GM10266 (cell line): ENCODE measurements at regions not wholly inside any gene's neighbourhood (a gene's known extent, or its start where the extent isn't known, plus 50 kb on each side); places are given as distances from the start of the nearest gene placed in this dataset.

ENCODE experiments used
- DNase-seq: peaks from one replicate; pipeline ENCODE4 v3.0.0; 2012; ENCODE audit errors: extremely low spot score
- TF ChIP-seq, protein P1 (sequence below): IDR thresholded peaks from 2 replicates; pipeline ENCODE4 v1.5.1; 2012; ENCODE audit warnings: mild to moderate bottlenecking, low read depth; ENCODE audit not compliant: control insufficient read depth, insufficient read depth; ENCODE audit errors: missing control alignments

DNA sequence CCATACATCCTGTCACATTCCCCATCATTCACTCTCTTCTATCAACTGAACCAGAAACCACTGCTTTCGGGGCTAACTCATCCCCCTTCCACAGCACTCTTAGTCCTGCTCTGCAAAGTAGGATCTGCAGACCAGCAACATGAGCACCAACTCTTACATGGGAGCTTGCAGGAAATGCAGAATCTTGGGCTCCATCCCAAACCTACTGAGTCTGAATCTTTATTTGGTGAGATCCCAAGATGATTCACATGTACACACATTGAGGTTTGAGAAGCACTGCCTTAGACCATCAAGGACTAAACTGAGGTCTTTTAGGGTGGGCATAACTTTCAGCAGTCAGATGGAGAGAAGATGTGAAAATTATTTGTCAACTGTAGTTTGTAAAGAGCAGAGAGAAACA is 235.6 kb upstream of the EPHA4 start:
- no peak for DNase-seq
- TF ChIP-seq, protein P1, sequence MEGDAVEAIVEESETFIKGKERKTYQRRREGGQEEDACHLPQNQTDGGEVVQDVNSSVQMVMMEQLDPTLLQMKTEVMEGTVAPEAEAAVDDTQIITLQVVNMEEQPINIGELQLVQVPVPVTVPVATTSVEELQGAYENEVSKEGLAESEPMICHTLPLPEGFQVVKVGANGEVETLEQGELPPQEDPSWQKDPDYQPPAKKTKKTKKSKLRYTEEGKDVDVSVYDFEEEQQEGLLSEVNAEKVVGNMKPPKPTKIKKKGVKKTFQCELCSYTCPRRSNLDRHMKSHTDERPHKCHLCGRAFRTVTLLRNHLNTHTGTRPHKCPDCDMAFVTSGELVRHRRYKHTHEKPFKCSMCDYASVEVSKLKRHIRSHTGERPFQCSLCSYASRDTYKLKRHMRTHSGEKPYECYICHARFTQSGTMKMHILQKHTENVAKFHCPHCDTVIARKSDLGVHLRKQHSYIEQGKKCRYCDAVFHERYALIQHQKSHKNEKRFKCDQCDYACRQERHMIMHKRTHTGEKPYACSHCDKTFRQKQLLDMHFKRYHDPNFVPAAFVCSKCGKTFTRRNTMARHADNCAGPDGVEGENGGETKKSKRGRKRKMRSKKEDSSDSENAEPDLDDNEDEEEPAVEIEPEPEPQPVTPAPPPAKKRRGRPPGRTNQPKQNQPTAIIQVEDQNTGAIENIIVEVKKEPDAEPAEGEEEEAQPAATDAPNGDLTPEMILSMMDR: no peak

DNA sequence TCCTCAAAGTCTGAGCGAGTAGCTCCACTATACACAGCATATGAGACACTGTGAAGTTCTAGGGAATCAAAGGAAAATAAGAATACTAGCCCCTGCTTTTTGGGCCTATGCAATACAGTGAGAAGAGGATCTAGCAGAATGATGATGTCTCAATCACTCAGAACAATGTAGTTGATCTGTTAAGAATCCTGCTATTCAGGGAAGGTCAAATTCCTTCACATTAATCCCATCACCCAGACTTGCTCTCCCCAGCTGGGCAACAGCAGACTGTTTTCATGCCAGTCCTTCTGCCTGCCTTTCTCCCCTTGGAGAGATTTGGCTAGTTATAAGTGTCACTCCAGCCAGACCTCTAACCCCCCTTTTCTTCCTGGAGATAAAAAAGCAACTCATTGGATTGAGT is 230.0 kb upstream of the EPHA4 start:
- DNase-seq: no peak
- TF ChIP-seq, protein P1: no peak

DNA sequence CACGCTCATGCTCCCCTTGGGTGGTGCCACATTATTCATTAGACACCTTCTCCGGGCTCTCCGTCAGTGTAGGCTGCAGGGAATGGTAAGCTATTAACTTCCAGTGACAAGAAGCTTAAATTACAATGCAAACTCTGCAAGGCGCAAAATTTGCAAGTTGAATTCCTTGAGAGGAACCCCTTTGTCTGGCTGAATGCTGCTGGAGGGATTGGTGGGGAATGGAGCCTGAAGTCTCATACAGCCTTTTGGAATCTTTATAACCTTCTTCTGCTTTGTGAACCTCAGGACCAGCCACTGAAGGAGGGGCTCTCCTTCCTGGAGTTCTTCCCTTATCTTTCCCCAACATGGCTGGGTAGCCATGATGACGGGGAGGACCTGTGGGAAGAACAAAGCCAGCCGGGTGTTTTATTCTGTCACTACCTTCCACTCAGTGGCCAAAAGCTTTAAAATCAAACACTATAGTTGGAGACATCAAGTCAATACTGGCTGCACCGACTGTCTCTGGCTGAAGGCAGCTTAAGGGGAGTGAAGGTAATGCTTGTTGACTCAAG is 220.9 kb upstream of the EPHA4 start:
- TF ChIP-seq, protein P1: no peak
- DNase-seq: no peak

DNA sequence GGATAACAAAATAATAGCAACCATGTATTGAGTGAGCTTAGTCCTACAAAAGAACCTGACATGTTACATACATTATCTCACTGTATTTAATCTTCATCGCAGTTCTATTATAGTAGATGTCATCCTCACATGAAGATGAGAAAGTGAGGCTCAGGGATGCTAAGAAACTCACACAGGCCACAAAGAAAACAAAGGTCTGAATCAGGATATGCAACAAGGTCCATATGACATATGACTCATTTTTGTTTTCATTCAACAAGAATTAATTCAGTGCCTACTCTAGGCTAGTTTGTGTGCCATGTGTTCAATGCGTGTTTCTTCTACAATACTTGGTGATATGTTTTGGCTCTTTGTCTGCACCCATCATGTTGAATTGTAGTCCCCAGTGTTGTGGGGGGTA is 219.7 kb upstream of the EPHA4 start:
- no peak for DNase-seq
- TF ChIP-seq, protein P1: no peak

DNA sequence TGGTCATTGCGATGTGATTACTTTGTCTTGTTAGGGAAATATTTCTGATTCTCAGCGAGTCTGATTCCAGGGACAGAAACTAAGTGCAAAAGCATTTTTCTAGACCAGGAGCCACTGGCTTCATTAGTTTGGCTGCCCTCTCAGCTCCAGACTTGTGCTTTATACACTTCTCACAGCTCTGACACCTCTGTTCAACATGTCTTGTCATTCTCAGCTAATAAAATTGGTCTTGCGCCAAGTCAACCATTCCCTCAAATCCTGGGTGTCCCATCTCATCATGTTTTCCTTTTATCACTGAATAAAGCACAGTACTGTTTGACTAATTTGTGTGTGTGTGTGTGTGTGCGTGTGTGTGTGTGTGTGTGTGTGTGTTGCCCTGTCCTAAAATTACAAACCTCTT is 215.5 kb upstream of the EPHA4 start:
- DNase-seq: no peak
- TF ChIP-seq, protein P1: no peak

DNA sequence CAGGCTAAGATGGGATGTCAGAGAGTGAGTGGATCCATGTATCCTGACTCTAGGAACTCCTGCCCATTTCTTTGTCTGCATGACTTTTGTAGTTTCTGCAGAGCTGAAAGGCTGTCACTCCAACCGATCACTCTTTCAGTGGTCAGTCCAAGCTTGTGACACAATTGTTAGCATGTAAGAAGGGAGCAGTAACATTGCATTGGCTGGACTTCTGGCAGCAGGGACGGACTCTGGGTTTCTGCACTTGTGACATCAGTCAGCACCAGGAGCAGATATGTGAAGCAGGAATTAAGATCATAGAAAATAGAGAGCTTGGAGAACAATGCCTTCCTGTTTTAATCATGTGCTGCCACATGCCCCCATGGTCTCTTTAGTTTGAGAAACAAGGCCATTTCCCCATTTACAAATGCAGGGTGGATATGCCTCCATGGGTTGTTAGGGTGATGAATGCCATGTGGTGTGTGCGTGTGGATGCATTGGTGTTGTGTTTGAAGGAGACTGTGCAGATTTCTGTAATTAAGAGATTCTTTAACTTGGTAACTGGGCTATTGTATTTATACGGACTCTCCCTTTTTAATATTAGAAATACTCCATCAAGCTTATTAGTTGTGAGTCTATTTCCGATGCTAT is 214.3 kb upstream of the EPHA4 start:
- DNase-seq: no peak
- TF ChIP-seq, protein P1: no peak

DNA sequence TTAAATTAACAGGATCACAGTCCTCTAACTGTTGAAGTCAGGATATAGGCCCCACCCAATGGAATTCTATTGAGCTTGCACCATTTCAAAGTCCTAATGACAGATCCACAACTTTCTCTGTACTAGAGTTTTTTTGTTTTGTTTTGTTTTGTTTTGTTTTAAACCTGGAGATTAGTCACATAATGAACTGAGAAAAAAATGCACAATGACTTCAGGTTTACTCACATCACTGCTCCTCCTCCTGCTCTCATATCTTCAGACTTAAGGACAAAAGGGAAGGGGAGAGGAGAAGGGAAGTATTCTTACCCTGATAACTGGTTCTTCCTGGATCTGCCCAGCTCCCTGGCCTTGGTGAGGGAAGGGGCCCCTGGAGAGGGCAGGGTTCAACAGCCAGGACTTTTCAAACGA is 208.2 kb upstream of the EPHA4 start:
- DNase-seq: no peak

More for the DNA sequence above, 208.2 kb upstream of the EPHA4 start:
- TF ChIP-seq, protein P1: no peak
